NCI-H1436 (cell line): ENCODE measurements at regions not wholly inside any gene's neighbourhood (a gene's known extent, or its start where the extent isn't known, plus 50 kb on each side); places are given as distances from the start of the nearest gene placed in this dataset.

ENCODE experiments used
- DNase-seq: peaks from one replicate; lab custom pipeline; 2025; lab: John Stamatoyannopoulos, UW

DNA sequence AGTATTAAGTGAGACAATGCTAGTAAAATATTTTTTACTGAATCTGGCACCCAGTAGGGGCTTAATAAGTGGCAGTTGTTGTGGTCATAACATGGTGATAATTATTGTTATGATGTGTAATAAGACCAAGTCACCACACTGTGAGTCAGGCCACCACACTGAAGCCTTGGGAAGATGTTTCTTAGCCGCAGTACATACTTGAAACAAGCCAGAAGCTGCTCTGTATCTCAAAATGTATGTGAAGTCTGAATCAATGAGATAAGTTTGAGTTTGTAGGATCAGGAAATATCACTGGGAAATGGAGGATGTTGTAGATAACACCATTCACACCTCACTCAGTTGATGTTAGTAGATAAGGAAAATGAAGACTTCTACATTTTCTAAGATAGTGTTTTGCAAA lies 51.3 kb upstream of the PTPN3 start:
- no peak for DNase-seq

DNA sequence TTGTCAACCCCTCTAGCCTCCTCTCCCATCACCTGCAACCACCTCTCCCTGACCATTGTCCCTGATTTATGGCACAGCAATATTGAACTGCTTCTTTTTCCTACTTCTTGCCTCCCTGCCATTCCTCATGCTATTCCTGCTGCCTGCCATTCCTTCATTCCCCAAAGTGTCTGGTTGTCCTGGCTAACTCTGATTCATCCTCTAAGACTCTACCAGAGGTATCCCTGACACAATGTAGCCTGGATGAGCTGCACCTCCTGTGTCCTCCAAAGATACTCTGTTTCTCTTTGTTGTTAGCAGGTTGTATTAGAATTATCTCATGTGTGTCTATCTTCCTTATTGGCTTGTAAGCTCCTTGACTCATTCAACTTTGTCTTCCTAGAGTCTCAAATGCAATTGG lies 53.5 kb upstream of the PTPN3 start:
- no peak for DNase-seq

DNA sequence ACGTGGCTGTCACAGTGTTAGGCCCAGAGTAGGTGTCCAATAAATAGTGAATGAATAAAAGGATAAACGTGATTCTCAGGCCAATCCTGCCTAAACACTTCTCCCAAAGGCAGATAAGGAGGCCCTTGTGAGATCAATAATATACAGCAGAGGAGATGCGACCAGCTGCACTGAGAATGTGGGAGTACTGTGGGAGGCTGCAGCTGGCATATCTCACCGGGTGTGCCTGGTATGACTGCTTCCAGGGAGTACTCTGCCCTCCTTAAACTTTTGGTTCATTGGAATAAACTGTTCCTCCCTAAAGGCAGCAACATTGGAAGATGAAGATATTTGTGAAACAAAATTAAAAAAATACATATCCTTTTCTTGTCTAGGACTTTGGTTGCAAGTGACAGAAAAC lies 57.1 kb upstream of the PTPN3 start:
- no peak for DNase-seq

DNA sequence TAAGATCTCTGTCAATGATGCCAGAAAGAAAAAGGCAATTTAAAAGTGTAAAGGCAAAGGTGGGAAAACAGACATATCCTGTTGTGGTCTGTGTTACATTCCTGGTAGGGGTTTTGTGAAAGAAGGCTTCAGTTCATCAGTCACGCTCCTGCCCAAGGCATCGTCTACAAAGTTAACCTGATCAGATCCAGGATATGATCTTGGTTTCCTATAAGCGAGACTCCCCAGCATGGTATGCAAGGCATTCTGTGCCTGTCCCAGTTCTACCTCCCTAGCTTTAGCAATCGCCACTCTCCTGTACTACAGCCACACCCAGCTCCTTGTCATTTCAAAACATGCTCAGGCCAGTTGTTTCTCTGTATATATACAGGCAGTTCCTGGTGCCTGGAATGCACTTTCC lies 58.0 kb upstream of the PTPN3 start:
- no peak for DNase-seq

DNA sequence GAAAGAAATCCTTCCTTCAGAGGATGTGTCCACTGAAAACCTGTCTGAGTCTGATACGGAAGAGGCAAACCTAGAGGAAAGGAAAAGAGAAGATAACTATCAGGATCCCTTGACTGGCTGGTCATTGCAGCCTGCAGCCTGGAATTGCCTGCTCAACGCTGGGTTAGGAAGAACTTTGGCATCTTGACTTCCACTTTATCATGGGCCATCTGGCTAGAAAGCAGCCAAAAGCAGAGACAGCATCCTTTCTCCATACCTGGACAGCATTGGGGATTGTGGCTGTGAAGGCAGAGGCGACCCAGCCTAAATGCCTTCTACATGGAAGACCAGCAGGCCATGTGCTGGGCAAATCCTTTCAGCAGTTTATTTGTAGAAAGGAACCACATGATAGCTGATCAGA lies 58.7 kb upstream of the PTPN3 start:
- no peak for DNase-seq

DNA sequence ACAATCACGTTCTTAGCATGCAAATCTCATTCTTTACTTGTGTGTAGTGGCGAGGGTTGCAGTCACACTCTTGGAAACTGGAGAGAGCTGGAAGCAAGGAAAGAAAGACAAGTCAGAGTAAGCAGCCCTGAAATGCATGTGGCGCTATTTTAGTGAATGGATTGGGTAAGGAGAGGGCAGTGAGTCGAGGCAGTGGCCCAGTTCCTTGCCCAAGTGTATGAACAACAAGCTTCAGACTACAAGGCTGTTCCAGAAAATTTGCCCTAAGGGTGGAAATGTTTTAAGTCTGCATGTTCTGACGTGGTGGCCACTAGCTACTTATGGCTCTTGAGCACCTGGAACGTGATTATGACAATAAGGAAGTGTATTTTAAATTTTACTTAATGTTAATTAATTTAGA lies 59.4 kb upstream of the PTPN3 start:
- no peak for DNase-seq

DNA sequence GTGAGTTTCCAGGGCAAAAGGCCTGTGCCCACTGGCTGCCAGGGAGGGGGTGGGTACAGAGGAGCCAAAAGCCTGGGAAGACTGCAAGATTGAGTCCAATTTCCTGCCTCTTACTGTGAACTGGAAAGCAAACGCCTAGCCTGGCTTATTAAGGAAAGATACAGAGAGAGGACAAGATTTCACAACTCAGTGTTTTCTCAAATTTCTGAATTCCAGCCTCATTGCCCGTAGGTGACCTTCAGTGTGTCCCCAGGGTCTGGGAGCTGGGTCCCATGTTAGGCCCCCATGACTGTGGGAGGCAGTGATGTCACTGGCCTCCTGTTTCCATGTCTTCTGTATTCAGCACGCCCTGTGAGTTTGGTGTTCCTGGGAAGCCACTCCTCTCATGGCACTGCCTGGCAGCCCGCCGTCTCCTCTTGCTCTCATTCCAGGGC lies 60.6 kb upstream of the PTPN3 start:
- no peak for DNase-seq

DNA sequence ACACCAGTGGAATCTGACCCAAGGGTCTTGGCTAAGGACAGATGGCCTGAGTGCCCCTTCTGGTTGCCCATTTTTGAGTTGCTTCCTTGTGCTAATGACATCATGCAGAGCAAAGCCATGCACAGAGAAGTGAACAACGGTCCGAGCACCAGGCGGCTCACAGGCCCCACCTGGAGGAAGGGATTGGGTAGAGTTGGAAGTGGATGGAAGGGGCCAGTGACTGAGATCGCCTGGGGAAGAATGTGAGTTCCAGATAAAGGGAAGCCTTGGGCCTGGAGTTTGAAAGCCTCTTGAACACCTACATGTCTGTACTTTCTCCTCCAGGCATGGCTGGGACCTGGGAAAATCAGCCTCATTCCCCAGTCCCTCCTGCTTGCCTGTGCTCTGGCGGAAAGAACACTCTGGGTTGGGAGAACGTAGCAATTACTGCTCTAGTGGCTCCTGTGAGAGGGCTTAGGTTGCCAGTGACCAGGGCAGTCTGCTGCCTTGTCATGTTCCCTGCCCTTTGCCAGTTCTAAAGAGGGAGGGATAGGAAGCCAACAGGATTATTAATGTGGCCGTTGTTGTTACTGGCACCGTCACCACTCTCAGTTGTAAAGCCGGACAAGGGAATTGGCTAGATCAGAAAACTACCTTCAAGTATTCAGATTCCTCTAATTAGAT lies 62.5 kb upstream of the PTPN3 start:
- DNase-seq = no peak

DNA sequence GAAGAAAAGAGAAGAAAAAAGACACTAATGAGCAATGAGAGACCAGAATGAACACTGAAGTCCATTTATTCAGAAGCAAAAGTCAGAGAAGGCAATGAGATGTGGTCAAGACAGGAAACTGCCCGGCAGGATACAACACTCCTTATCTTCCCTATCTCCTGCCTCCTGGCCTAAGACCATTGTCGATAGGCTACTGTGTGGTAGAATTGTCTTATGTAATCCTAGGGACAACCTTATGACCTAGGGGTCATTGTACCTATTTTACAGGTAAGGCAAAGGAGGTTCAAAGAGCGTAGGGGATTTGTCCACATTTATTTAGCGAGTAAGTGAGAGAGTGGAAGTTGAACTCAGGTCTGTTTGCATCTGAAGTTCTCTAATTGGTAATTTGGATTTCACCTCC lies 63.0 kb upstream of the PTPN3 start:
- no peak for DNase-seq

DNA sequence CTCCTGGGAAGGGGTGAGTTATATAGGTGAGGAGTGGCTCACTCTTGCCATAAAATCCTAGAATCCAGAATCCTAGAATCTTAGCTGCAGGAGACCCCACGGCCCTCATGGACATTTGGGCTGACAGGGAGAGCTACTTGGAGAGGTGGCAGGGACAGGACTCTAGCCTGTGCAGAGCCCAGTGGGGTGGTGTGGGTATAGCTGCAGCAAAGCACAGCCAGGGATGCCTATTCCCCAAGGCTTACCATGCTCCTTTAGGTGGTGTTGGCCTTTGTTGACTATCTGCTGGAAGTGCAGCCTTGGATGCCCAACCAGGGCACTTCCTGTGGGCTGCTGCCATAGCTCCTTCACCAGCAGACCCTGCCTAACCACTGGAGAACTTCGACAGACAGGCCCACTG lies 70.0 kb upstream of the PTPN3 start:
- DNase-seq = no peak

DNA sequence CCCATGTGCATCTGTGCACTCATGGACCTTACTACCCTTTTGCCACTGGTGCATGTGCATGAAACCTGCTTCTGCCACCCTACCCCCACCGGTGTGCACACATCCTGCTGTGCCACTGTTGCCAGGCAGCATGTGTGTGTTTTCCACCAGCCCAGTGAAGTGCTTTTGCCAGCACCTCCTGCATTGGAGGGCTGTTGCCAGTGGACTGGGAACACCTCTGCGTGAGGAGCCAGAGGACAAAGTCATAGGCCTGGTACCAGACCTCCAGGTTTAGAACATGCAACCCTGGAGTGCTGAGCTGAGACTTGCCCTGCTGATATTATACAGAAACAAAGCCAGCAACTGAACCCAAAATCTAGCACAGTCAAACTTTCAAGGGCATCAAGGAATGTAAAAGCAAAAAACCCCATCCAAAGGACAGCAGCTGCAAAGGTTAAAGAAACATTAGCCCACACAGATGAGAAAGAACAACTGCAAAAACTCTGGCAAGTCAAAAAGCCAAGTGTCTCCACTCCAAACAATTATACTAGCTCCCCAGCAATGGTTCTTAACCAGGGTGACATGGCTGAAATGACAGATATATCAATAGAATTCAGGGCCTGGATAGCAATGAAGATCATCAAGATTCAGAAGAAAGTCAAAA lies 70.6 kb upstream of the PTPN3 start:
- DNase-seq = no peak

DNA sequence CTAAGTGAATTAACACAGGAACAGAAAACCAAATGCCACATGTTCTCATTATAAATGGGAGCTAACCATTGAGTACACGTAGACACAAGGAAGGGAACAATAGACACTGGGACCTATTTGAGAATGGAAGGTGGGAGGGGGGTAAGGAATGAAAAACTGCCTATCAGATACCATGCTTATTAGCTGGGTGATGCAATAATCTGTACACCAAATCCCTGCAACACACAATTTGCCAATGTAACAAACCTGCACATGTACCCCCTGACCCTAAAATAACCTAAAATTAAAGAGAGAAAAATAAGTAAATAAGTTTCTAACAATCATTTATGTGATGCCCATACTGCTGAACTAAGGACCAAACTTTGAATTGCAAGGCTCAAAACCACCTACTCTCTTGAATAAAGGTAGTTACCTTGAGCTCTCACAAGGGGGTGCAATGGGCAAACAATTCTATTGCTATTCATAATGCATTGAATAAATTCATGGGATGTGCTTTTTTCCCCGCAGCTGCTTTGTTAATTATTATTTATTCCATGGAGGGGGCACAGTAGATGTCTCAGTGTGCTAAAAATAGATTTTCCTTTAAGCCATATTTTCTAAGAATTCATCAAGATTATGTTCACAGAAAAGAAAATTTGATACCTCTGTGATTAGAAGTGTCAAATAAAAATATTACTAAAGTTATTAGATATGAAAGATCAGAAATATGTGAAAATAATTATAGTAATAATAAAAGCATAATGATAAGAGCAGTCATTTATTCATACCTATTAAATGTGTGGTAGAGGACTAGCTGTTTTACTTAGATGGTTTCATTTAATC lies 76.2 kb upstream of the PTPN3 start:
- DNase-seq = peak; percentile 55

DNA sequence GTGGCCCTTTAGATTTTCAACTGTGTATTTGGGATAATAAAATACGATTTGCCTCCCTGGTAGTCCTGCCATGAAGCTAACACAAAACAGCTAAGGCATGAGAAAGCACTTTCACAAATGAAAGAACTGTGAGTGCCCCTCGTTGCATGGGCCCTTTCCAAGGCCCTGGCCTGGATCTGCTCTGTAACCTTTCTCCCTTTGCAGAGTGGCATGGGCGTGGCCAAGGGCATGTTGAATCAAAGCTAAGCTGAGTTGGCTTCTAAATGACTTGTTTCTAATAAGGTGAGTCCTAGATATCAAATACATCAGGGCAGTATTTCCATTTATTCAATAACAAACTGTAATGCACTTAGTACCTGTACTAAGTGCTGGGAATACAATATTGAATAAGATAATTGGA lies 78.7 kb upstream of the PTPN3 start:
- DNase-seq = no peak

DNA sequence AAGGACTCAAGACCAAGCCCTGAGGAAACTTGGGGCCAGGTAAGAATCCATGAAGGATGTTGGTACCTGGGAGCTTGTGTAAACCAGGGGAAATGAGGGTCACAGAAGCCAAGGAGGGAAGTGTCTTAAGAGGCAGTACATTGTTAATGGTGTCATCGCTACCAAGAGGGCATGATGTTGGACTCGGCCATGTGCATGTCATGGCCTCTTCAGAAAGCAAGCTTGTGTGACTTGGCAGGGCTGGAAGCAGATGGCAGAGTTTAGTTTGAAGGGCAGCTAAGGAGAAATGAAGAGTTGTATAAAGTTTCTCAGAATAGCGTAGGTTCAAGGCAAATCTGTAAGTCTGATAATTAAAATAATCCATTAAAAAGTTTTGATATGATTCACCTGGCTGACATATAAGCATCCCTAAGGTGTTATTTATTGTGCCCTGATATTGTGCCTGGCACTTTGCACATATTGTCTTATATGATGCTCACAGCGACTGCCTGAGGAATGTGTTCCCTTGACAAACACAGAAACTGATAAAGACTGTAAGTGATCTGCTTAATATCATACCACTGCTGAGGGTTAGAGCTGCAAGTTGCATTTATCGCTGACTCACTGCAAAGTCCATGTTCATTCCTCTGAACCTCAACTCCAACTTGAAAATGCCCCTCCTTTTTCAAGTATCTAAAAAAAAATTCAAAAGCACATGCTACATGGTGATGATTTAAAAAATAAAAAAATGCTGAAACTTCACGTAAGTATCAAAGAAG lies 81.3 kb upstream of the PTPN3 start:
- DNase-seq = no peak

DNA sequence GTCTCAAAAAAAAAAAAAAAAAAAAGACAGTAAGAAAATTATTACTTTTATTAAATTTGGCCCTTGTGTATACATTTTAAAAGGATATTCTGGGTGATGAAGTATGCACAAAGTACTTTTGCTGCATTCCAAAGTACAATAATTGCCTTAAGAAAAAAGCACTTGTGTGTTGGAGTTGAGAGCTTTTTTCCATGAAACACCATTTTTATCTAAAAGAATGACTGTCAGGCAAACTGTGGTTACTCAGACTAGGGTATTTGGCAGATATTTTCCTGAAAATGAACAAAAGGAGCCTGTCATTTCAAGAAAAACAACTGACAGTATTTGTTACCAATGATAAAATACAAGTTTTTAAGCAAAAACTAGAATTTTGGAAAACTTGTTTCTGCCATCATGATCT lies 84.3 kb upstream of the PTPN3 start:
- DNase-seq = no peak

DNA sequence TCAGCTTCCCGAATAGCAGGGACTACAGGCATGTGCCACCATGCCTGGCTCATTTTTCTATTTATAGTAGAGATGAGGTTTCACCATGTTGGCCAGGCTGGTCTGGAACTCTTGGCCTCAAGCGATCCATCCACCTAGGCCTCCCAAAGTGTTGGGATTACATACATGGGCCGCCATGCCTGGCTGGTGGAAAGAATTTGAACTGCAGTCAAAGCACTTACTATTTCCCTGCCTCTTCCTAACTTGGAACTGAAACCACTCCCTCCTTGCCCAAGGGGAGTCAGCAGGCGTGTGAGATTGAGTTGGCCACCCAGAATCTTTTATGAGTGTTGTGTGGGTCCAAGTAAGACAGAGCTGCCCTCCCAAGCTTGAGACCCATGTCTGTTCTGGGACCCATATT lies 86.1 kb upstream of the PTPN3 start:
- no peak for DNase-seq

DNA sequence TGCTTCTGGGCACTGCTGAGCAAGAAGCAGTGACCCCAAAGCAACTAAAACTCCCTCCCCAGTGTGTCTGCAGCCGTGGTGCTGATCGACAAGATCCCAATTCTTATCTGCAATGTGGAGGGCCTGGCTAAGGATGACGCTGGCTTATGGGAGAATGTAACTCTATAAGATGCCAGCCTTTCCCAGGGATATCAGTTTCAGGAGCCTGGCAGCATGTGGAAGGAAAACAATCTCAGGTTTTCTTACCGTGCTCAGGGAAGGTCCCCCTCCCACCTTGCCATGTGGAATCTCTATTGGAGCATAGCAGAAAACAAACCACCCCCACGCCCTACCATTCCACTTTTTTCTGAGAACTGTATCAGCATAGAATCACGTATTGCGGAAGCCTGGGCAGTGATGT lies 87.7 kb upstream of the PTPN3 start:
- no peak for DNase-seq

DNA sequence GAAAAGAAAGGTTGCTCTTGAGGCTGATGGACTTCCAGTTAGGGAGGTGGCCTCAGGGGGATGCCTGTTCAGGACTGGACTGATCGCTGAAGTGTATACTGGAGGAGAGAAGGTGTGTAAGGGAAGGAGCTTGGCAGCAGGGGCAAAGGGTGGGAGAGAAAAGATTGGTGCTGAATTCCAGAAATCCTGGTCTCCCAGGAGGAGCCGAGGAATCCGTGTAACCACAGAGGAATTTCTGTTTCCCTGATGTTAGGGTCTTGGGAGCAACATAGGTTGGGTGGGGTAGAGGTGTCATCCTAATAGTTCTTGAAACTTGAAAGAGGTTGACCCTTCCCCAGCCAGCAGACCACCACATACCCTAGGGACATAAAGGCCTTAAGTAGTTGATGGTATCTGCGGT lies 88.9 kb upstream of the PTPN3 start:
- DNase-seq = no peak

DNA sequence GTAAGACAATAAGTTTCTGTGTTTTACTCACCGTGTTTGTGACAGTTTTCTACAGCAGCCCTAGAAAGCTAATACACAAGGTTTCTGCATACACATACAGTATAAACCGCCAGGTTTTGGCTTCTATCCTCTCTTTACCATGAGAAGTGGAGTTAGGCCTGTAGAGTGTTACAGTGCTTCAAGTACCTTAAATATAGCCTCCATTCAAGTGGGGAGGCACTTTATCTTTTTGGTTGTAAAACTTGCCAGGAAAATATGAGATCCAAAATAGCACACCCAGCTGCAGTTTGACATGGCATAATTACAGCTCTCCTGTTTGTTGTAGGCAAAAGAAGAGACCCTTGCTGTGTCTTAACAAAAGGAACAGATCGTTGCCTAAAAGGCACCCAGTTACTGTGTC lies 90.3 kb upstream of the PTPN3 start:
- no peak for DNase-seq

DNA sequence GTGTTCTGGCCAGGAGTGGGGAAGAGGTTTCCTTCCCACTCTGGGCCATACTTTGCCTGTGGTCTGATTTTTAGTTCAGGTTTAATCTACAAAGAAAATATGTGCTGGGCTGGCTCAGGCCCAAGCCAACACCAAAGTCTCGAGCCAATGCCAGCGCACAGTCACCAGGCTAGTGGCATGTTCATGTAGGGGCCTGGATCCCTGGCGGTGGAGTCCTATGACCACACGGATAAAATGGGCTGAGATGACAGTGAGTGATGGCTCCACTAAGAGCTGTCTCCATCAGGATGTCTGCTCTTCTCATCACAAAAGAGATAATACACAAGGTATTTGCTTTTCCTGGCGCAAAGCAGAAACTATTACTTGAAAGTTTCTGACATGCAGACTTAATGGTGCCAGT lies 92.9 kb upstream of the PTPN3 start:
- no peak for DNase-seq

DNA sequence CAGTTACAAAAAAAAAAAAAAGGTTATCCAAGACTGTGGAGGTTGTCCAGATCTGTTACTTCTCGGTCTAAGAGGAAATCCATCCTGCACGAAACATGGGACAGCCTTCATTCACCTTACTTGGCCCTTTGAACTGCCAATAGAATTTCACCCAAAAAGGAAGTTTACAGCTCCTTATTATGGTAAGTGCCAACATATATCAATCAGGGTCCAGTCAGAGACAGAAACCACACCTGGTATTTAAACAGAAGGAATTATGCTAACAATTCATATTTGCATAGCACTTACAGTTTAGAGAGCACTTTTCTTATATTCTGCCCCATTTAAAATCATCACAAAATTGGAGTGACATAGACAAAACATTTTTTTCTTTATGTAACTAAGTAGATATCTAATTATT lies 93.6 kb upstream of the PTPN3 start:
- DNase-seq = no peak

DNA sequence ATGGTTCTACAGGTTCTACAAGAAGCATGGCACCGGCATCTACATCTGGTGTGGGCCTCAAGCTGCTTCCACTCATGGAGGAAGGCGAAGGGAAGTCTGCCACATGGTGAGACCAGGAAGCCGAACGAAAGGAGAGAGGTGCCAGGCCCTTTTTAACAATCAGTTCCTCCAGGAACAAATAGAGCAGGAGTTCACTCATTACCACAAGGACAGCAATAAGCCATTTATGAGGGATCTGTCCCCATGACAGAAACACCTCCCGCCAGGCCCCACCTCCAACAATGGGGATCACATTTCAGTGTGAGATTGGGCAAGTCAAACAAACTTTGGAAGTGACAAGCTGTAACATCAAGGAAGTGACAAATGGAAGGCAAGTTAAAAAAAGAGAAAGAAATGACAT lies 95.5 kb upstream of the PTPN3 start:
- no peak for DNase-seq

DNA sequence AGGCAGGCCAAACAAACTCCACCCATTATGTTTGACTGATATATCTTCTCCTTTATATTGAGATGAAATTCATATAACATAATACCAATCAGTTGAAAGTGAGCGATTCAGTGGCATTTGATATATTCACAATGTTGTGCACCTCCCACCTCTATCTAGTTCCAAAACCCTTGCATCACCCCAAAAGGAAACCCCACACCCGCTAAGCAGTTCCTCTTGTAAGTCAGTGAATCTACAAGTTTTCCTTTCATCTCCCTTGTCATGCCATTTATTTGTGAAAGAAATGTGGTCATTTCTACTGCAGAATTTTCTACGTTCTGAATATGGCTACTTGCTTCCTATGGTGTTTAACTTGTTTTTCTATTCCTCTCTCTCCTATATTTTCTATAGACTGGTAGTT lies 99.4 kb upstream of the PTPN3 start:
- no peak for DNase-seq
